Neural cell (in vitro differentiated cells): ENCODE measurements at regions not wholly inside any gene's neighbourhood (a gene's known extent, or its start where the extent isn't known, plus 50 kb on each side); places are given as distances from the start of the nearest gene placed in this dataset.

Experiments
- H2AFZ ChIP-seq: fragments of 200-600, 300-800 bp; sonication (generic), shearing (Covaris generic); 2 replicates; pipeline ENCODE4 v1.6.0; 2014; ENCODE audit warnings: low read depth, mild to moderate bottlenecking, antibody characterized with exemption, low read length, moderate library complexity
- H3F3A ChIP-seq: fragments of 200-600 bp; shearing (Covaris generic); 2 replicates; pipeline ENCODE4 v1.6.1; 2016; ENCODE audit warnings: mild to moderate bottlenecking, moderate library complexity, mixed read lengths, antibody characterized with exemption, low read length; ENCODE audit not compliant: insufficient read depth, poor library complexity, severe bottlenecking
- H3K27ac ChIP-seq: fragments of 200-600, 300-800 bp; sonication (generic), shearing (Covaris generic); 2 replicates; pipeline ENCODE4 v1.5.1; 2014; ENCODE audit warnings: mild to moderate bottlenecking, low read length, moderate library complexity
- H3K27me3 ChIP-seq: fragments of 300-800, 200-600 bp; sonication (generic), shearing (Covaris generic); 2 replicates; pipeline ENCODE4 v1.6.0; 2014; ENCODE audit warnings: mild to moderate bottlenecking, low read depth, low read length, moderate library complexity; ENCODE audit not compliant: insufficient read depth
- H3K36me3 ChIP-seq: fragments of 300-800, 200-600 bp; sonication (generic), shearing (Covaris generic); 2 replicates; pipeline ENCODE4 v1.5.1; 2014; ENCODE audit warnings: mild to moderate bottlenecking, antibody characterized with exemption, low read length, moderate library complexity; ENCODE audit not compliant: insufficient read depth
- H3K4me2 ChIP-seq: fragments of 300-800, 200-600 bp; sonication (generic), shearing (Covaris generic); 2 replicates; pipeline ENCODE4 v1.6.0; 2014; ENCODE audit warnings: mild to moderate bottlenecking, low read length
- H3K4me3 ChIP-seq: fragments of 300-800, 200-600 bp; sonication (generic), shearing (Covaris generic); 2 replicates; pipeline ENCODE4 v1.5.1; 2014; ENCODE audit warnings: mild to moderate bottlenecking, low read length, moderate library complexity
- H3K79me2 ChIP-seq: fragments of 200-600 bp; shearing (Covaris generic); replicated peaks from 2 replicates; pipeline ENCODE4 v1.6.0; 2014; ENCODE audit warnings: mild to moderate bottlenecking, low read length, moderate library complexity; ENCODE audit not compliant: insufficient read depth
- H3K9ac ChIP-seq: fragments of 300-800, 200-600 bp; sonication (generic), shearing (Covaris generic); 2 replicates; pipeline ENCODE4 v1.6.1; 2016; ENCODE audit warnings: mild to moderate bottlenecking, low read length, mixed read lengths
- H3K9me2 ChIP-seq: fragments of 200-600 bp; shearing (Covaris generic); 2 replicates; pipeline ENCODE4 v1.6.1; 2016; ENCODE audit warnings: mild to moderate bottlenecking, low read length, mixed read lengths; ENCODE audit not compliant: insufficient read depth
- H3K9me3 ChIP-seq: fragments of 200-600, 300-800 bp; sonication (generic), shearing (Covaris generic); 2 replicates; pipeline ENCODE4 v1.6.1; 2016; ENCODE audit warnings: mild to moderate bottlenecking, mixed run types, low read length, moderate library complexity, mixed read lengths
- H4K20me1 ChIP-seq: fragments of 200-600 bp; shearing (Covaris generic); 2 replicates; pipeline ENCODE4 v1.6.1; 2016; ENCODE audit warnings: mild to moderate bottlenecking, mixed run types; ENCODE audit not compliant: insufficient read depth
- EP300 ChIP-seq: fragments of 450-650 bp; conservative IDR thresholded peaks from 2 replicates; pipeline ENCODE4 v1.6.1; 2014; ENCODE audit warnings: antibody characterized with exemption, mild to moderate bottlenecking, moderate library complexity; ENCODE audit not compliant: poor library complexity, severe bottlenecking
- EZH2 ChIP-seq: fragments of 200-600, 300-800 bp; shearing (Covaris generic), sonication (generic); IDR thresholded peaks from 2 replicates; pipeline ENCODE4 v1.6.1; 2014; ENCODE audit warnings: antibody characterized with exemption, low read length, borderline replicate concordance, mild to moderate bottlenecking; ENCODE audit not compliant: insufficient read depth, poor library complexity, severe bottlenecking
- MXI1 ChIP-seq: fragments of 450-650 bp; conservative IDR thresholded peaks from 2 replicates; pipeline ENCODE4 v1.6.1; 2014; ENCODE audit warnings: antibody characterized with exemption, mild to moderate bottlenecking; ENCODE audit not compliant: poor library complexity, severe bottlenecking
- POLR2AphosphoS5 ChIP-seq: IDR thresholded peaks from 2 replicates; pipeline ENCODE4 v1.6.1; 2012
- RAD21 ChIP-seq: fragments of 450-650 bp; conservative IDR thresholded peaks from 2 replicates; pipeline ENCODE4 v1.6.1; 2014; ENCODE audit warnings: antibody characterized with exemption, mild to moderate bottlenecking, moderate library complexity
- SMC3 ChIP-seq: fragments of 450-650 bp; conservative IDR thresholded peaks from 2 replicates; pipeline ENCODE4 v1.6.1; 2014; ENCODE audit warnings: antibody characterized with exemption, mild to moderate bottlenecking, moderate library complexity; ENCODE audit not compliant: poor library complexity
- TAF1 ChIP-seq: IDR thresholded peaks from 2 replicates; pipeline ENCODE4 v1.6.1; 2012; ENCODE audit warnings: low read depth
- TF ChIP-seq, protein P1 (sequence below): fragments of 450-650 bp; IDR thresholded peaks from 2 replicates; pipeline ENCODE4 v1.5.1; 2014; ENCODE audit warnings: antibody characterized with exemption, mild to moderate bottlenecking, moderate library complexity; ENCODE audit not compliant: poor library complexity, severe bottlenecking
- TF ChIP-seq, protein P2 (sequence below): IDR thresholded peaks from 2 replicates; pipeline ENCODE4 v1.6.1; 2012; ENCODE audit warnings: borderline replicate concordance

DNA sequence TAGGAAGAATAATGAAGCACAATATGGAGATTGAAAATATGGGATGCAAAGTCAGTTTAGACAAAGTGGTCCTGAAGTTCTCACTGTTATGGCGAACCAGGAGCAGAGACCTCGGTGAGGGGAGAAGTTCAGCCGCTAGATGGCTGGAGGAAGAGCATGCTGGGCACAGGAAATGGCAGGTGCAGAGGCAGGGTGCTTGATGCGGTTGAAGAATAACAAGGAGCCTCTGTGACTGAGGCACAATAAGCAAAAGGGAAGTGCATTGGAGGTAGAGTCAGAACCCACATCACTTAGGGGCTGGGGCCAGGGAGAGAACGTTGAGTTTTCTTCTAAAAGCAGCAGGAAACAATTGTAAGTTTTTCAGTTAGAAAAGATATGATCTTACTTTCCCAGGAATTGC, 1725.2 kb downstream of the EFNB2 start:
- H3F3A ChIP-seq: no peaks in the 10 kb centered on the region
- H3K79me2 ChIP-seq: no peaks in the 10 kb centered on the region
- no peaks in the 10 kb centered on the region for H4K20me1 ChIP-seq
- H3K27me3 ChIP-seq: no peaks in the 10 kb centered on the region
- no peaks in the 10 kb centered on the region for H3K9me3 ChIP-seq
- H3K4me2 ChIP-seq: no peak overlapping the region
- H2AFZ ChIP-seq: no peak overlapping the region
- no peaks in the 10 kb centered on the region for H3K9me2 ChIP-seq
- no peak overlapping the region for H3K9ac ChIP-seq
- H3K4me3 ChIP-seq: no peak overlapping the region
- no peak overlapping the region for H3K27ac ChIP-seq
- TF ChIP-seq EP300 (no peak), POLR2AphosphoS5 (no peak), EZH2 (no peak), TAF1 (no peak), MXI1 (no peak), SMC3 (no peak), RAD21 (no peak)
- TF ChIP-seq, protein P1, sequence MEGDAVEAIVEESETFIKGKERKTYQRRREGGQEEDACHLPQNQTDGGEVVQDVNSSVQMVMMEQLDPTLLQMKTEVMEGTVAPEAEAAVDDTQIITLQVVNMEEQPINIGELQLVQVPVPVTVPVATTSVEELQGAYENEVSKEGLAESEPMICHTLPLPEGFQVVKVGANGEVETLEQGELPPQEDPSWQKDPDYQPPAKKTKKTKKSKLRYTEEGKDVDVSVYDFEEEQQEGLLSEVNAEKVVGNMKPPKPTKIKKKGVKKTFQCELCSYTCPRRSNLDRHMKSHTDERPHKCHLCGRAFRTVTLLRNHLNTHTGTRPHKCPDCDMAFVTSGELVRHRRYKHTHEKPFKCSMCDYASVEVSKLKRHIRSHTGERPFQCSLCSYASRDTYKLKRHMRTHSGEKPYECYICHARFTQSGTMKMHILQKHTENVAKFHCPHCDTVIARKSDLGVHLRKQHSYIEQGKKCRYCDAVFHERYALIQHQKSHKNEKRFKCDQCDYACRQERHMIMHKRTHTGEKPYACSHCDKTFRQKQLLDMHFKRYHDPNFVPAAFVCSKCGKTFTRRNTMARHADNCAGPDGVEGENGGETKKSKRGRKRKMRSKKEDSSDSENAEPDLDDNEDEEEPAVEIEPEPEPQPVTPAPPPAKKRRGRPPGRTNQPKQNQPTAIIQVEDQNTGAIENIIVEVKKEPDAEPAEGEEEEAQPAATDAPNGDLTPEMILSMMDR: no peak
- TF ChIP-seq, protein P2, sequence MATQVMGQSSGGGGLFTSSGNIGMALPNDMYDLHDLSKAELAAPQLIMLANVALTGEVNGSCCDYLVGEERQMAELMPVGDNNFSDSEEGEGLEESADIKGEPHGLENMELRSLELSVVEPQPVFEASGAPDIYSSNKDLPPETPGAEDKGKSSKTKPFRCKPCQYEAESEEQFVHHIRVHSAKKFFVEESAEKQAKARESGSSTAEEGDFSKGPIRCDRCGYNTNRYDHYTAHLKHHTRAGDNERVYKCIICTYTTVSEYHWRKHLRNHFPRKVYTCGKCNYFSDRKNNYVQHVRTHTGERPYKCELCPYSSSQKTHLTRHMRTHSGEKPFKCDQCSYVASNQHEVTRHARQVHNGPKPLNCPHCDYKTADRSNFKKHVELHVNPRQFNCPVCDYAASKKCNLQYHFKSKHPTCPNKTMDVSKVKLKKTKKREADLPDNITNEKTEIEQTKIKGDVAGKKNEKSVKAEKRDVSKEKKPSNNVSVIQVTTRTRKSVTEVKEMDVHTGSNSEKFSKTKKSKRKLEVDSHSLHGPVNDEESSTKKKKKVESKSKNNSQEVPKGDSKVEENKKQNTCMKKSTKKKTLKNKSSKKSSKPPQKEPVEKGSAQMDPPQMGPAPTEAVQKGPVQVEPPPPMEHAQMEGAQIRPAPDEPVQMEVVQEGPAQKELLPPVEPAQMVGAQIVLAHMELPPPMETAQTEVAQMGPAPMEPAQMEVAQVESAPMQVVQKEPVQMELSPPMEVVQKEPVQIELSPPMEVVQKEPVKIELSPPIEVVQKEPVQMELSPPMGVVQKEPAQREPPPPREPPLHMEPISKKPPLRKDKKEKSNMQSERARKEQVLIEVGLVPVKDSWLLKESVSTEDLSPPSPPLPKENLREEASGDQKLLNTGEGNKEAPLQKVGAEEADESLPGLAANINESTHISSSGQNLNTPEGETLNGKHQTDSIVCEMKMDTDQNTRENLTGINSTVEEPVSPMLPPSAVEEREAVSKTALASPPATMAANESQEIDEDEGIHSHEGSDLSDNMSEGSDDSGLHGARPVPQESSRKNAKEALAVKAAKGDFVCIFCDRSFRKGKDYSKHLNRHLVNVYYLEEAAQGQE: no peak
- H3K36me3 ChIP-seq: no peaks in the 10 kb centered on the region

DNA sequence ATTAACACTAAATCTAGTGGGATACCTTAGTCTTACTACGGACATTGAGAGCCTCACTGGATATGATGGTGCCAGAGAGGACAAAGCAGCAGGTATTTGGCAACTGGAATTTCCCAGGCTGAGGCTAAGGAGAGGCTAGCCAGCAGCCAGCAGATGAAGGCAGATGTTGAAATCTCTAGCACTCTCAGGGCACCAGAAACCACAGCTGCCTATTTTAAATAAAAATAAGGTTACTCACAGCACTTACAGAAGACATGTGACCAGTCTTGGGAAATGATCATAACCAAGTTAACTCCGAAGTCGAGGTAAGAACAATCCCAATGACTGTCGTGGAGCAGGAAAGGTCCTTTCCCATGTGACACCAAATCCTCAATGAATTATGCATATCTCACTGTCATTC, 1726.0 kb downstream of the EFNB2 start:
- H3F3A ChIP-seq: no peaks in the 10 kb centered on the region
- no peak overlapping the region for H3K27ac ChIP-seq
- H3K36me3 ChIP-seq: no peaks in the 10 kb centered on the region
- no peak overlapping the region for H2AFZ ChIP-seq
- H3K4me2 ChIP-seq: no peak overlapping the region
- no peaks in the 10 kb centered on the region for H3K9me2 ChIP-seq
- H3K9me3 ChIP-seq: no peaks in the 10 kb centered on the region
- H4K20me1 ChIP-seq: no peaks in the 10 kb centered on the region
- H3K27me3 ChIP-seq: no peaks in the 10 kb centered on the region
- H3K79me2 ChIP-seq: no peaks in the 10 kb centered on the region
- TF ChIP-seq TAF1 (no peak), EZH2 (no peak), EP300 (no peak), SMC3 (no peak)
- H3K9ac ChIP-seq: no peak overlapping the region
- H3K4me3 ChIP-seq: no peak overlapping the region

DNA sequence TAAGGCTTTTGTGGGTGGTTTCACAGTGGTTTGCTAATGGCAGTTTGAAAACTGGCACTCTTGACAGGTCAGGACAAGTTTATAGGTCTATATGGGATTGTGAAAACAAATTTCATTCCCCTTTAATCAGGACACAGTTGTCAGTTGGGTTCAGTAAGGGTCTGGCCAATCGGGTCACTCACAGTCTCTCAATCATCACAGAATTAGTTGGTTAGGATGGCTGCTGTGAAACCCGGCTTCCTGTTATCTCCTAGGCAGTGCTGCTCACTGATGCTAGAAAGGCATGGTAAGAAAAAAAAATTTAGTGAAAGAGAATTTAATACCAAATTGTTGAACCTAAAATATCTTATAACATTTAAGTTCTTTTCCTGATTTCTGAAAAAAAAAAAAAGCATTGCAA, 1730.1 kb downstream of the EFNB2 start:
- no peak overlapping the region for H2AFZ ChIP-seq
- no peaks in the 10 kb centered on the region for H3K79me2 ChIP-seq
- H3K4me2 ChIP-seq: no peak overlapping the region
- TF ChIP-seq MXI1: no peak
- TF ChIP-seq, protein P1: no peak
- no peak for TF ChIP-seq SMC3
- TF ChIP-seq TAF1: no peak
- no peak for TF ChIP-seq RAD21
- no peak for TF ChIP-seq EP300
- TF ChIP-seq POLR2AphosphoS5: no peak
- no peaks in the 10 kb centered on the region for H4K20me1 ChIP-seq
- no peak overlapping the region for H3K9ac ChIP-seq
- H3K27ac ChIP-seq: no peak overlapping the region
- H3K27me3 ChIP-seq: no peaks in the 10 kb centered on the region
- H3F3A ChIP-seq: no peaks in the 10 kb centered on the region
- no peaks in the 10 kb centered on the region for H3K9me3 ChIP-seq
- no peaks in the 10 kb centered on the region for H3K9me2 ChIP-seq
- no peaks in the 10 kb centered on the region for H3K36me3 ChIP-seq
- H3K4me3 ChIP-seq: no peak overlapping the region
